ENCODE measurements at regions not wholly inside any gene's neighbourhood (a gene's known extent, or its start where the extent isn't known, plus 50 kb on each side); places are given as distances from the start of the nearest gene placed in this dataset.

GRCh38 chr5:167229751-167230150, 1061.7 kb upstream of the WWC1 start:
- POLR2A ChIA-PET, result no interaction called here
- CTCF ChIA-PET, result interaction anchor here (1.3 to 2.5 kb wide), 2 partner anchors 9 to 17 kb away, joined by 3 to 5 read pairs; no protein-coding TSS in a partner anchor
- no peak for DNase-seq (ENCODE audit: extremely low spot score)

GRCh38 chr5:167230414-167230813, 1061.0 kb upstream of the WWC1 start:
- no peak for TF ChIP-seq CTCF (IDR thresholded peaks at IDR 0.05; ENCODE audit: control extremely low read depth, extremely low read depth, low read depth, missing control alignments)
- CTCF ChIA-PET, result interaction anchor here (2.5 kb wide), 1 partner anchor 16 kb away, joined by 5 read pairs; no protein-coding TSS in a partner anchor
- DNase-seq (ENCODE audit: extremely low spot score), result no peak
- POLR2A ChIA-PET, result no interaction called here

More at GRCh38 chr5:167229751-167230150, 1061.7 kb upstream of the WWC1 start:
- TF ChIP-seq CTCF (IDR thresholded peaks at IDR 0.05; ENCODE audit: control extremely low read depth, extremely low read depth, low read depth, missing control alignments), result no peak

GRCh38 chr5:167232675-167233311, 1058.7 kb upstream of the WWC1 start:
- no peak for DNase-seq (ENCODE audit: extremely low spot score)
- no peak for TF ChIP-seq CTCF (IDR thresholded peaks at IDR 0.05; ENCODE audit: control extremely low read depth, extremely low read depth, low read depth, missing control alignments)
- ChIA-PET CTCF (interaction anchor here (0.8 to 1.8 kb wide), 4 partner anchors 10 to 31 kb away, joined by 3 to 6 read pairs (median 4); no protein-coding TSS in a partner anchor), POLR2A (no interaction called here)

- CTCF ChIA-PET, result interaction anchor here (1.6 to 2.1 kb wide), 4 partner anchors 9 to 28 kb away, joined by 4 to 6 read pairs (median 5); no protein-coding TSS in a partner anchor
Observed at GRCh38 chr5:167233507-167234220, 1057.8 kb upstream of the WWC1 start.

GRCh38 chr5:167241436-167242067, 1049.9 kb upstream of the WWC1 start:
- POLR2A ChIA-PET, result no interaction called here
- TF ChIP-seq CTCF (IDR thresholded peaks at IDR 0.05; ENCODE audit: control extremely low read depth, extremely low read depth, low read depth, missing control alignments), result no peak
- DNase-seq (ENCODE audit: extremely low spot score), result no peak
- CTCF ChIA-PET, result no interaction called here

More at GRCh38 chr5:167233507-167234220, 1057.8 kb upstream of the WWC1 start:
- POLR2A ChIA-PET, result no interaction called here
- DNase-seq (ENCODE audit: extremely low spot score), result no peak
- TF ChIP-seq CTCF (IDR thresholded peaks at IDR 0.05; ENCODE audit: control extremely low read depth, extremely low read depth, low read depth, missing control alignments), result no peak

GRCh38 chr5:167242701-167243100, 1048.7 kb upstream of the WWC1 start:
- ChIA-PET POLR2A (no interaction called here), CTCF (interaction anchor here (1.3 kb wide), 1 partner anchor 9 kb away, joined by 6 read pairs; no protein-coding TSS in a partner anchor)
- DNase-seq (ENCODE audit: extremely low spot score), result no peak
- no peak for TF ChIP-seq CTCF (IDR thresholded peaks at IDR 0.05; ENCODE audit: control extremely low read depth, extremely low read depth, low read depth, missing control alignments)

Data from GM10248 (cell line).